ENCODE measurements at regions not wholly inside any gene's neighbourhood (a gene's known extent, or its start where the extent isn't known, plus 50 kb on each side); places are given as distances from the start of the nearest gene placed in this dataset.

GRCh38 chr3:81968658-81969057, 207.2 kb upstream of the GBE1 start:
- H3K9me3 ChIP-seq (replicated peaks in 1 of 2; ENCODE audit: control insufficient read depth in 1 of 2, insufficient read depth in 1 of 2, low read length in 2 of 2): no peaks in the 10 kb centered on the region
- no peak for TF ChIP-seq CTCF (IDR thresholded peaks at IDR 0.05)
- H3K27ac Mint-ChIP-seq: no peak overlapping the region

GRCh38 chr3:81967393-81967792, 205.9 kb upstream of the GBE1 start:
- peaks cover 0 to 7% (median 4%) of the 10 kb centered on the region in 7 donors for H3K9me3 Mint-ChIP-seq
- Histone ChIP-seq H4K20me1 (ENCODE audit: insufficient read depth, low read length) (no peaks in the 10 kb centered on the region), H3K9ac (ENCODE audit: insufficient read depth, low read length, poor library complexity, severe bottlenecking) (no peak overlapping the region), H3K79me2 (ENCODE audit: insufficient read depth, low read length) (no peaks in the 10 kb centered on the region), H3K9me3 (replicated peaks in 1 of 2; ENCODE audit: control insufficient read depth in 1 of 2, insufficient read depth in 1 of 2, low read length in 2 of 2) (no peaks in the 10 kb centered on the region), H3K4me1 (ENCODE audit: control insufficient read depth in 1 of 2, insufficient read depth in 2 of 2, low read length in 2 of 2) (no peaks in the 10 kb centered on the region), H3K4me2 (replicated peaks; ENCODE audit: extremely low read depth, low read length, poor library complexity, severe bottlenecking) (no peak overlapping the region), H2AFZ (ENCODE audit: insufficient read depth, low read depth, low read length, poor library complexity, severe bottlenecking) (no peak overlapping the region), H3K4me3 (replicated peaks in 1 of 3; ENCODE audit: low read depth in 2 of 3, low read length in 3 of 3) (no peak overlapping the region), H3K27ac (ENCODE audit: low read depth in 1 of 2, low read length in 2 of 2) (no peak overlapping the region), H3K27me3 (ENCODE audit: control insufficient read depth in 2 of 2, insufficient read depth in 2 of 2, low read length in 2 of 2) (no peaks in the 10 kb centered on the region), H3K36me3 (replicated peaks in 1 of 2; ENCODE audit: control insufficient read depth in 1 of 2, insufficient read depth in 2 of 2, low read length in 2 of 2) (no peaks in the 10 kb centered on the region)
- intact Hi-C loops (cut with micrococcal nuclease): no loop called here
- DNase-seq: no peak
- TF ChIP-seq CTCF (IDR thresholded peaks at IDR 0.05): no peak
- H3K4me3 Mint-ChIP-seq: no peak overlapping the region
- no peaks in the 10 kb centered on the region for H3K27me3 Mint-ChIP-seq (ENCODE audit: low read depth in 3 of 3)
- H3K4me1 Mint-ChIP-seq: no peaks in the 10 kb centered on the region
- no peak overlapping the region for H3K27ac Mint-ChIP-seq
- no peaks in the 10 kb centered on the region for H3K36me3 Mint-ChIP-seq

More at GRCh38 chr3:81968658-81969057, 207.2 kb upstream of the GBE1 start:
- Histone ChIP-seq H2AFZ (ENCODE audit: insufficient read depth, low read depth, low read length, poor library complexity, severe bottlenecking) (no peak overlapping the region), H3K27ac (ENCODE audit: low read depth in 1 of 2, low read length in 2 of 2) (no peak overlapping the region), H4K20me1 (ENCODE audit: insufficient read depth, low read length) (no peaks in the 10 kb centered on the region), H3K4me3 (replicated peaks in 1 of 3; ENCODE audit: low read depth in 2 of 3, low read length in 3 of 3) (no peak overlapping the region), H3K4me1 (ENCODE audit: control insufficient read depth in 1 of 2, insufficient read depth in 2 of 2, low read length in 2 of 2) (no peaks in the 10 kb centered on the region), H3K9ac (ENCODE audit: insufficient read depth, low read length, poor library complexity, severe bottlenecking) (no peak overlapping the region), H3K79me2 (ENCODE audit: insufficient read depth, low read length) (no peaks in the 10 kb centered on the region), H3K27me3 (ENCODE audit: control insufficient read depth in 2 of 2, insufficient read depth in 2 of 2, low read length in 2 of 2) (no peaks in the 10 kb centered on the region), H3K4me2 (replicated peaks; ENCODE audit: extremely low read depth, low read length, poor library complexity, severe bottlenecking) (no peak overlapping the region), H3K36me3 (replicated peaks in 1 of 2; ENCODE audit: control insufficient read depth in 1 of 2, insufficient read depth in 2 of 2, low read length in 2 of 2) (no peaks in the 10 kb centered on the region)
- WGBS (ENCODE audit: insufficient coverage): 80% methylated on average over 1 of the region's 4 CpGs
- H3K4me3 Mint-ChIP-seq: no peak overlapping the region
- no peaks in the 10 kb centered on the region for H3K4me1 Mint-ChIP-seq
- intact Hi-C loops (cut with micrococcal nuclease): no loop called here
- no peaks in the 10 kb centered on the region for H3K36me3 Mint-ChIP-seq
- peaks cover 0 to 7% (median 4%) of the 10 kb centered on the region in 7 donors for H3K9me3 Mint-ChIP-seq
- H3K27me3 Mint-ChIP-seq (ENCODE audit: low read depth in 3 of 3): no peaks in the 10 kb centered on the region
- no peak for DNase-seq

All from CD14-positive monocyte (primary cell).